ENCODE measurements at regions not wholly inside any gene's neighbourhood (a gene's known extent, or its start where the extent isn't known, plus 50 kb on each side); places are given as distances from the start of the nearest gene placed in this dataset.

GRCh38 chr3:180306155-180306554 lies 269.4 kb upstream of the PEX5L start:
- H3K27me3 Mint-ChIP-seq (ENCODE audit: insufficient read depth, low read depth, poor library complexity) = no peaks in the 10 kb centered on the region
- DNase-seq (ENCODE audit: low spot score) (no peak), ATAC-seq (no peak)
- no peak overlapping the region for H2AFZ ChIP-seq
- no peaks in the 10 kb centered on the region for H3F3A ChIP-seq (replicated peaks; ENCODE audit: low read depth)
- no peaks in the 10 kb centered on the region for H3K27me3 ChIP-seq (ENCODE audit: insufficient read depth)
- no peak for TF ChIP-seq ZNF331 (CRISPR knock-in tag; IDR thresholded peaks at IDR 0.05; ENCODE audit: low read depth)
- TF ChIP-seq, protein P1, sequence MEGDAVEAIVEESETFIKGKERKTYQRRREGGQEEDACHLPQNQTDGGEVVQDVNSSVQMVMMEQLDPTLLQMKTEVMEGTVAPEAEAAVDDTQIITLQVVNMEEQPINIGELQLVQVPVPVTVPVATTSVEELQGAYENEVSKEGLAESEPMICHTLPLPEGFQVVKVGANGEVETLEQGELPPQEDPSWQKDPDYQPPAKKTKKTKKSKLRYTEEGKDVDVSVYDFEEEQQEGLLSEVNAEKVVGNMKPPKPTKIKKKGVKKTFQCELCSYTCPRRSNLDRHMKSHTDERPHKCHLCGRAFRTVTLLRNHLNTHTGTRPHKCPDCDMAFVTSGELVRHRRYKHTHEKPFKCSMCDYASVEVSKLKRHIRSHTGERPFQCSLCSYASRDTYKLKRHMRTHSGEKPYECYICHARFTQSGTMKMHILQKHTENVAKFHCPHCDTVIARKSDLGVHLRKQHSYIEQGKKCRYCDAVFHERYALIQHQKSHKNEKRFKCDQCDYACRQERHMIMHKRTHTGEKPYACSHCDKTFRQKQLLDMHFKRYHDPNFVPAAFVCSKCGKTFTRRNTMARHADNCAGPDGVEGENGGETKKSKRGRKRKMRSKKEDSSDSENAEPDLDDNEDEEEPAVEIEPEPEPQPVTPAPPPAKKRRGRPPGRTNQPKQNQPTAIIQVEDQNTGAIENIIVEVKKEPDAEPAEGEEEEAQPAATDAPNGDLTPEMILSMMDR (conservative IDR thresholded peaks at IDR 0.05; ENCODE audit: low read depth in 2 of 2) = no peak
- no peak for TF ChIP-seq REST (IDR thresholded peaks at IDR 0.05; ENCODE audit: unreplicated experiment)
- TF ChIP-seq POLR2AphosphoS5 (IDR thresholded peaks at IDR 0.05; ENCODE audit: low read depth) = no peak
- no peak for TF ChIP-seq STAT1 (IDR thresholded peaks at IDR 0.05; ENCODE audit: unreplicated experiment)
- no peak for TF ChIP-seq EZH2phosphoT487 (IDR thresholded peaks at IDR 0.05; ENCODE audit: unreplicated experiment)
- TF ChIP-seq CREB1 (CRISPR knock-in tag; IDR thresholded peaks at IDR 0.05; ENCODE audit: low read depth) = no peak
- TF ChIP-seq ZNF462 (CRISPR knock-in tag; IDR thresholded peaks at IDR 0.05) = no peak
- no peak for TF ChIP-seq ZNF114 (CRISPR knock-in tag; IDR thresholded peaks at IDR 0.05)
- TF ChIP-seq, protein P2, sequence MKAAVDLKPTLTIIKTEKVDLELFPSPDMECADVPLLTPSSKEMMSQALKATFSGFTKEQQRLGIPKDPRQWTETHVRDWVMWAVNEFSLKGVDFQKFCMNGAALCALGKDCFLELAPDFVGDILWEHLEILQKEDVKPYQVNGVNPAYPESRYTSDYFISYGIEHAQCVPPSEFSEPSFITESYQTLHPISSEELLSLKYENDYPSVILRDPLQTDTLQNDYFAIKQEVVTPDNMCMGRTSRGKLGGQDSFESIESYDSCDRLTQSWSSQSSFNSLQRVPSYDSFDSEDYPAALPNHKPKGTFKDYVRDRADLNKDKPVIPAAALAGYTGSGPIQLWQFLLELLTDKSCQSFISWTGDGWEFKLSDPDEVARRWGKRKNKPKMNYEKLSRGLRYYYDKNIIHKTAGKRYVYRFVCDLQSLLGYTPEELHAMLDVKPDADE (IDR thresholded peaks at IDR 0.05) = no peak
- no peak for TF ChIP-seq EZH2 (IDR thresholded peaks at IDR 0.05; ENCODE audit: low read depth, unreplicated experiment)
- TF ChIP-seq NANOG (IDR thresholded peaks at IDR 0.05; ENCODE audit: borderline replicate concordance) = no peak
- no peak for TF ChIP-seq JUNB (IDR thresholded peaks at IDR 0.05; ENCODE audit: unreplicated experiment)
- H3K4me1 ChIP-seq (ENCODE audit: insufficient read depth) = no peaks in the 10 kb centered on the region
- H3K36me3 ChIP-seq (ENCODE audit: insufficient read depth) = no peaks in the 10 kb centered on the region
- H3K27ac Mint-ChIP-seq = no peak overlapping the region
- H3K4me1 Mint-ChIP-seq = peaks cover 6% of the 10 kb centered on the region; the same call in 2 of the 3 replicates
- no peak overlapping the region for H3K4me2 ChIP-seq
- H4K20me1 ChIP-seq (replicated peaks; ENCODE audit: insufficient read depth) = no peaks in the 10 kb centered on the region
- no peak overlapping the region for H3K27ac ChIP-seq (ENCODE audit: low read depth)
- H3K36me3 Mint-ChIP-seq (ENCODE audit: low read depth) = no peaks in the 10 kb centered on the region
- H3K4me3 Mint-ChIP-seq = no peak overlapping the region
- H3K79me2 ChIP-seq (replicated peaks; ENCODE audit: insufficient read depth) = no peaks in the 10 kb centered on the region
- H3K9me3 Mint-ChIP-seq = no peaks in the 10 kb centered on the region
- H3K9me2 ChIP-seq (ENCODE audit: insufficient read depth) = 0 out of 2 replicates have a peak, but pooled peaks cover 3% of the 10 kb centered on the region
- H3K4me3 ChIP-seq = no peak overlapping the region

All from GM23338 (cell line).